ENCODE measurements at regions not wholly inside any gene's neighbourhood (a gene's known extent, or its start where the extent isn't known, plus 50 kb on each side); places are given as distances from the start of the nearest gene placed in this dataset.

- TF ChIP-seq FOXP2 (optimal IDR thresholded peaks at IDR 0.05; ENCODE audit: control extremely low read depth, extremely low read length, insufficient read depth) = no peak
- TF ChIP-seq POLR2AphosphoS5 (IDR thresholded peaks at IDR 0.05; ENCODE audit: borderline replicate concordance, low read depth, low read length) = no peak
- TF ChIP-seq EZH2 (IDR thresholded peaks at IDR 0.05) = no peak
- Histone ChIP-seq H3K9me3 (ENCODE audit: low read depth, low read length) (no peaks in the 10 kb centered on the region), H3K27ac (no peak overlapping the region), H3K36me3 (ENCODE audit: insufficient read depth, low read length) (no peaks in the 10 kb centered on the region), H3K9ac (ENCODE audit: insufficient read length) (no peak overlapping the region), H3K4me3 (no peak overlapping the region)
- no peak for DNase-seq (ENCODE audit: low read depth, low spot score)
Observed at GRCh38 chr3:135528413-135529015, 437.0 kb upstream of the PPP2R3A start.

- Histone ChIP-seq H3K4me3 (no peak overlapping the region), H3K9ac (ENCODE audit: insufficient read length) (no peak overlapping the region), H3K36me3 (ENCODE audit: insufficient read depth, low read length) (no peaks in the 10 kb centered on the region), H3K27ac (no peak overlapping the region), H3K9me3 (ENCODE audit: low read depth, low read length) (no peaks in the 10 kb centered on the region)
- DNase-seq (ENCODE audit: low read depth, low spot score) = no peak
- TF ChIP-seq FOXP2 (optimal IDR thresholded peaks at IDR 0.05; ENCODE audit: control extremely low read depth, extremely low read length, insufficient read depth) = no peak
- TF ChIP-seq POLR2AphosphoS5 (IDR thresholded peaks at IDR 0.05; ENCODE audit: borderline replicate concordance, low read depth, low read length) = no peak
- TF ChIP-seq EZH2 (IDR thresholded peaks at IDR 0.05) = no peak
Observed at GRCh38 chr3:135532021-135532420, 433.5 kb upstream of the PPP2R3A start.

- Histone ChIP-seq H3K9ac (ENCODE audit: insufficient read length) (no peak overlapping the region), H3K27ac (no peak overlapping the region), H3K9me3 (ENCODE audit: low read depth, low read length) (no peaks in the 10 kb centered on the region), H3K4me3 (no peak overlapping the region), H3K36me3 (ENCODE audit: insufficient read depth, low read length) (no peaks in the 10 kb centered on the region)
- DNase-seq (ENCODE audit: low read depth, low spot score) = no peak
- TF ChIP-seq EZH2 (IDR thresholded peaks at IDR 0.05) = no peak
- TF ChIP-seq POLR2AphosphoS5 (IDR thresholded peaks at IDR 0.05; ENCODE audit: borderline replicate concordance, low read depth, low read length) = no peak
- TF ChIP-seq FOXP2 (optimal IDR thresholded peaks at IDR 0.05; ENCODE audit: control extremely low read depth, extremely low read length, insufficient read depth) = no peak
Observed at GRCh38 chr3:135538123-135538522, 427.4 kb upstream of the PPP2R3A start.

GRCh38 chr3:135539351-135539750, 426.2 kb upstream of the PPP2R3A start:
- H3K9ac ChIP-seq (ENCODE audit: insufficient read length) = no peak overlapping the region
- no peak for DNase-seq (ENCODE audit: low read depth, low spot score)
- H3K27ac ChIP-seq = no peak overlapping the region
- no peak overlapping the region for H3K4me3 ChIP-seq
- no peaks in the 10 kb centered on the region for H3K9me3 ChIP-seq (ENCODE audit: low read depth, low read length)
- no peak for TF ChIP-seq FOXP2 (optimal IDR thresholded peaks at IDR 0.05; ENCODE audit: control extremely low read depth, extremely low read length, insufficient read depth)
- TF ChIP-seq EZH2 (IDR thresholded peaks at IDR 0.05) = no peak
- no peak for TF ChIP-seq POLR2AphosphoS5 (IDR thresholded peaks at IDR 0.05; ENCODE audit: borderline replicate concordance, low read depth, low read length)
- no peaks in the 10 kb centered on the region for H3K36me3 ChIP-seq (ENCODE audit: insufficient read depth, low read length)

- no peak overlapping the region for H3K27ac ChIP-seq
- no peaks in the 10 kb centered on the region for H3K9me3 ChIP-seq (ENCODE audit: low read depth, low read length)
- H3K36me3 ChIP-seq (ENCODE audit: insufficient read depth, low read length) = no peaks in the 10 kb centered on the region
- no peak overlapping the region for H3K9ac ChIP-seq (ENCODE audit: insufficient read length)
- H3K4me3 ChIP-seq = no peak overlapping the region
- DNase-seq (ENCODE audit: low read depth, low spot score) = no peak
- TF ChIP-seq POLR2AphosphoS5 (IDR thresholded peaks at IDR 0.05; ENCODE audit: borderline replicate concordance, low read depth, low read length) (no peak), FOXP2 (optimal IDR thresholded peaks at IDR 0.05; ENCODE audit: control extremely low read depth, extremely low read length, insufficient read depth) (no peak), EZH2 (IDR thresholded peaks at IDR 0.05) (no peak)
Observed at GRCh38 chr3:135539854-135540253, 425.7 kb upstream of the PPP2R3A start.

- no peak overlapping the region for H3K4me3 ChIP-seq
- DNase-seq (ENCODE audit: low read depth, low spot score) = no peak
- H3K9me3 ChIP-seq (ENCODE audit: low read depth, low read length) = no peaks in the 10 kb centered on the region
- H3K9ac ChIP-seq (ENCODE audit: insufficient read length) = no peak overlapping the region
- no peak overlapping the region for H3K27ac ChIP-seq
- H3K36me3 ChIP-seq (ENCODE audit: insufficient read depth, low read length) = no peaks in the 10 kb centered on the region
- no peak for TF ChIP-seq EZH2 (IDR thresholded peaks at IDR 0.05)
Observed at GRCh38 chr3:135549928-135550494, 415.5 kb upstream of the PPP2R3A start.

- TF ChIP-seq FOXP2 (optimal IDR thresholded peaks at IDR 0.05; ENCODE audit: control extremely low read depth, extremely low read length, insufficient read depth) (no peak), EZH2 (IDR thresholded peaks at IDR 0.05) (no peak), POLR2AphosphoS5 (IDR thresholded peaks at IDR 0.05; ENCODE audit: borderline replicate concordance, low read depth, low read length) (no peak)
- no peaks in the 10 kb centered on the region for H3K36me3 ChIP-seq (ENCODE audit: insufficient read depth, low read length)
- H3K4me3 ChIP-seq = no peak overlapping the region
- no peak overlapping the region for H3K9ac ChIP-seq (ENCODE audit: insufficient read length)
- H3K9me3 ChIP-seq (ENCODE audit: low read depth, low read length) = no peaks in the 10 kb centered on the region
- H3K27ac ChIP-seq = no peak overlapping the region
- no peak for DNase-seq (ENCODE audit: low read depth, low spot score)
Observed at GRCh38 chr3:135556174-135556573, 409.4 kb upstream of the PPP2R3A start.

- DNase-seq (ENCODE audit: low read depth, low spot score) = no peak
- no peaks in the 10 kb centered on the region for H3K9me3 ChIP-seq (ENCODE audit: low read depth, low read length)
- TF ChIP-seq EZH2 (IDR thresholded peaks at IDR 0.05) = no peak
- TF ChIP-seq POLR2AphosphoS5 (IDR thresholded peaks at IDR 0.05; ENCODE audit: borderline replicate concordance, low read depth, low read length) = no peak
- no peak for TF ChIP-seq FOXP2 (optimal IDR thresholded peaks at IDR 0.05; ENCODE audit: control extremely low read depth, extremely low read length, insufficient read depth)
- no peak overlapping the region for H3K9ac ChIP-seq (ENCODE audit: insufficient read length)
- no peak overlapping the region for H3K4me3 ChIP-seq
- H3K36me3 ChIP-seq (ENCODE audit: insufficient read depth, low read length) = no peaks in the 10 kb centered on the region
- no peak overlapping the region for H3K27ac ChIP-seq
Observed at GRCh38 chr3:135558150-135558783, 407.3 kb upstream of the PPP2R3A start.

Measured in SK-N-MC (cell line).